ENCODE measurements at regions not wholly inside any gene's neighbourhood (a gene's known extent, or its start where the extent isn't known, plus 50 kb on each side); places are given as distances from the start of the nearest gene placed in this dataset.

- no peak for DNase-seq
Measured at GRCh38 chr16:73663720-73664119, 615.8 kb upstream of the ZFHX3 start.

DNA sequence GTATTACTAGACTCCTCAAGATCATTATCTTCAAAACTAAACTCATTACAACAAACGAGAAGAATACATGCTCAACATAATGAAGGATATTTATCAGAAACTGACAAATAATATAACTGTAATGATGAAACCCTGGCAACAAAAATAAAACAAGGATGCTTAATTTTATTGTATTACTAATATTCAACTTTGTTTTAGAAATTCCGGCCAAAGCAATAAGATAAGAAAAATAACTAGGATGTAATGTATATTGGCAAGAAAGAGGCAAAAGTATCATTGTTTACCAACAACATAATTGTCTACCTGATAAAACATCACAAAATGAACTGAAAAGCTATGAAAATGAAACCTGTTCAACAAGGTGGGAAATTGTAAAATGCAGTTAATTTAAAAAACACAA, 588.3 kb upstream of the ZFHX3 start:
- DNase-seq = no peak

DNA sequence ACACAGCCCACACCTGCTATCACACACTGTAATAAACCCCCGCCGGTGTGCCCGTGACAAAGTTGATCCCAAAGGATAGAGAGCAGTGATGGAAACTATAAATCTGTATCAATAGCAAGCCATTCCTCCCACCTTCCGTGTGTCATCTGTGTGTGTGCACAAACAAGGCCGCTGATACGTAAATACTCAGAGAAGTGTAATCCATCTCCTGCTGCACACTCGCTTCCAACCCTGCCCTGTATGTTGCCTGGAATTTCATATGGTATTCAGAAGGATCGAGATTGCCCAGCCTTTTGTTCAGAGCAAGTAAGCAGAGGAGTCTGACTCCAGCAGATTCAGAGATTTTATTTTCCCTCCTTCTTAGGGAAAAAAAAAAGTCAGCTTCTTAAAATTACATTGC, 581.1 kb upstream of the ZFHX3 start:
- DNase-seq = no peak

GRCh38 chr16:73617738-73618137, 569.8 kb upstream of the ZFHX3 start:
- DNase-seq = no peak

- DNase-seq = no peak
Measured at GRCh38 chr16:73616770-73617169, 568.8 kb upstream of the ZFHX3 start.

- DNase-seq = no peak
Measured at GRCh38 chr16:73616166-73616753, 568.3 kb upstream of the ZFHX3 start.

DNA sequence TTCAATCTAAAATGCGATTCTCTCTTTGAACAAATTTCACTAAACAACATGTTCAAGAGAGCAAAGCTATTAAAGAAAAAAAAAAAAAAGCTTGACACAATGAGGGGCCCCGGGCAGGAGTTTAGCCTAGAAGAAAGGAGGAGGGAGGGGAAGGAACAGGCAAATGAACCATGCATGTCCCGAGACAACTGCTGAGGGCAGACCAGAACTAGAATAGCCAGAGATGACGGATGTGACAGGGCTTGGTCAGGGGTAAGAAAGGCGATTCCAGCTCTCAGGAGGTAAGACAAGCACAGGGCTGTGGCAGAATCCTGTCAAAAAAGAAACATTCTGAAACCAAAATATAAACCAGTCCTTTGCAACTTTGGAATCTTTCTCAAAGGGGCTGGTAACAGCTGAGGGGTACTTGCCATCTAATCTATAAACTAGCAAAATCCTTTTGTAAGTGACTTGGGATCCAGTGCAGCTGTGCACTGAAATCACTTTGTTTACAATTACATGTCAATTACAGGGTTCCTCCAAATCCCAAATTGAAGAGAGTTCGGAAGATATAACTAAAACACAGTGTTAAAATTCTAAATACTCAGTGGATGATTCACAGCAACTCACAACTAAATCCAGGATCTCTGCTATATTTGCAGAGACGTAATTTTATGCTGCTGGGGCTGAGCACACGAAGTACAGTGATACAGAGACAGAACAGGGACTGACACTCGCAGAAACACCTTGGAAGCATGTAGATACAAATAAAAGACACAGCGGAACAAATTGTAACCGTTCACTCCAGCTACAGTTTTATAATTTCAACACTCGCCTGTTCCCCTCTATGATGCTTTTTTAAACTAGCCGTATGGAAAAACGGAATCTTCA, 567.4 kb upstream of the ZFHX3 start:
- no peak for DNase-seq

DNA sequence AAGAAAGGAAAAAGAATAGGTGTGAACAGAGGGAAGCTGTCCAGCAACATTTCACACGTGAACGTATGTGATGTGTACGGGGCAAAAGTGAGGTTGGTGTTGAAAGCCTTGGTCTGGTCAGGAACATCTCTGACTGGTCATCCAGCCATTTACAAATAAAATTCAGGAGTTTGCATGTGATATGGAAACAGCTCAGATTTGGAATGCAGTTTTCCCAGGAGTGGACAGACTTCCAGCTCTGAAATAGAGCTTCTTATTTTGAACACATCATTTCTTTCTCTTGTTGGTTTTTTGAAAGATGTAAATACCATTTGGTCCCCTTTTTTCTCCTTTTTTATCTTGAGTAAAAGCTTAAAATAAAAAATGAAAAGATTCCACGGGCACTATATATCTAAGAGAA, 566.2 kb upstream of the ZFHX3 start:
- no peak for DNase-seq

DNA sequence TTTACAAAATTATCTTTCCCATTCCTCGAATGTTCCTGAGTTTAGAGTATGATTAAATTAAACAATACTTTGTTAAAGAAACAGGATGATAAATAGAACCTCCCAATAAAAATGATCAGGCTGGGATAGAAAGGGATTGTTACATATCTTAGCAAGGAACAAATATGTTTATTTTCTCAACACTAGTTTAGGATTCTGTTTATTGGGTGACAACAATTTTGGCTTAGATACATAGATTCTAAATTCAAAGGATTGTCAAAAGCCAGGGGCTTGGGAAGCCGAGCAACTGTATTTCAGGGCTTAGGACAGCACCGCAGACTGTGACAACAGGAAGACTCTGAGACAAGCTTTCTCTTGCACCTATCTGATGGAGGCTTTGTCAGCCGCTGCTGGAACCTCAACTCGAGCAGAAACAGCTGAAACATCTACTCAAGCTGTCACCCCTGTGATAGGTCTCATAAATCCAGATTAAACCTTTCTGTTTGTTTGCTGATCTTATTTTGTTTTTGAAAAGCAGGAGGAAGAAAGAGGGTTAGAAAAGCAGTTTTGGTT, 562.8 kb upstream of the ZFHX3 start:
- DNase-seq = no peak

- no peak for DNase-seq
Measured at GRCh38 chr16:73610160-73610559, 562.2 kb upstream of the ZFHX3 start.

DNA sequence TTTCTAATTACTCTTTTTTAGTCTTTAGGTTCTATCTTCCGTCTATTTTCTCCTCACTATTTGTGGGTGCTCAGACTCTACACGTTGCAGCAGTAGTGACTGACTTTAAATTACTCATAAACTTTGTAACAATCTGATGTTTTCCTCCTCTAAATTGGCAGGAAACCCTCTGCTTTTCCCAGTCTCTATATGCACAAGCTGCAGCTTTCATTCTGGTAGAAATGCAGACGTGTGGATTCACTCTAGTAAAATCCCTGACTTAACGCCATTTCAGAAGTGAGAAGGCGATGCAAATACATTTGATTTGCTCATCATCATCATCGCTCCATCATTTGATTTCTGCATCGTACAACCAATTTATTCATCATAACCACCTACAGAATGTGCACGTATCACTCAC, 561.0 kb upstream of the ZFHX3 start:
- DNase-seq = no peak

GRCh38 chr16:73605309-73605708, 557.4 kb upstream of the ZFHX3 start:
- DNase-seq = no peak

DNA sequence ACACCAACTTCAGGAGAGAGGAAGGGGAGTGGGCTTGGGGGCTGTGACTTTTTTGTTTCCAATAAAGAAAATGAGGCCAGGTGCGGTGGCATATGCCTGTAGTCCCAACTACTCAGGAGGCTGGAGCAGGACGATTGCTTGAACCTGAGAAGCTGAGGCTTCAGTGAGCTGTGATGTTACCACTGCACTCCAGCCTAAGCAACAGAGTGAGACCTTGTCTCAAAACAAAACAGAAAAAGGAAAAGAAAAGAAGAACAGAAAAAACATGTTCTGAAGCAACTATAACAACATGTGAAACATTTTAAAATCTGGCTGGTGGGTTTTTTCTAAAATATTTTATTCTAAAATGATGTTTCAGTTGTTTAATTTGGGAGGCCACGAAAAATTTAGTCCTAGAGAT, 554.0 kb upstream of the ZFHX3 start:
- no peak for DNase-seq

- no peak for DNase-seq
Measured at GRCh38 chr16:73599870-73600269, 551.9 kb upstream of the ZFHX3 start.

- no peak for DNase-seq
Measured at GRCh38 chr16:73599351-73599750, 551.4 kb upstream of the ZFHX3 start.

DNA sequence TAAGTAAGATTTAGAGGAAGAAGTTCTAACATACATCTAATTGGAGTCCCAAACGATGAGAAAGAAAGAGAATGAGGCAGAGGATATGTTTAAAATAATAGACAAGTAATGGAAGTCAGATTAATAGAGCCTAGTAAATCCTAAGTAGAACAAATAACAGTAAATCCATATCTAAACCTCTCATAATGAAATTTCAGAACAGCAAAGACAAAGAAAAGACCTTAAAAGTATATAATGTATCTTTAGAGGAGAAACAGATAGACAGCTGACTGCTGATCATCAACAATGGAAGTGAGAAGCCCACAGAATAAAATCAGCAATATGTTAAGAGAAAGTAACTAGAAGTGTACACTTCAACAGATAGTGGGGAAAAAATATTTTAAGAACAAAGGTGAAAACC, 536.2 kb upstream of the ZFHX3 start:
- DNase-seq = no peak

GRCh38 chr16:73572135-73572828, 524.4 kb upstream of the ZFHX3 start:
- DNase-seq = peak; percentile 2

DNA sequence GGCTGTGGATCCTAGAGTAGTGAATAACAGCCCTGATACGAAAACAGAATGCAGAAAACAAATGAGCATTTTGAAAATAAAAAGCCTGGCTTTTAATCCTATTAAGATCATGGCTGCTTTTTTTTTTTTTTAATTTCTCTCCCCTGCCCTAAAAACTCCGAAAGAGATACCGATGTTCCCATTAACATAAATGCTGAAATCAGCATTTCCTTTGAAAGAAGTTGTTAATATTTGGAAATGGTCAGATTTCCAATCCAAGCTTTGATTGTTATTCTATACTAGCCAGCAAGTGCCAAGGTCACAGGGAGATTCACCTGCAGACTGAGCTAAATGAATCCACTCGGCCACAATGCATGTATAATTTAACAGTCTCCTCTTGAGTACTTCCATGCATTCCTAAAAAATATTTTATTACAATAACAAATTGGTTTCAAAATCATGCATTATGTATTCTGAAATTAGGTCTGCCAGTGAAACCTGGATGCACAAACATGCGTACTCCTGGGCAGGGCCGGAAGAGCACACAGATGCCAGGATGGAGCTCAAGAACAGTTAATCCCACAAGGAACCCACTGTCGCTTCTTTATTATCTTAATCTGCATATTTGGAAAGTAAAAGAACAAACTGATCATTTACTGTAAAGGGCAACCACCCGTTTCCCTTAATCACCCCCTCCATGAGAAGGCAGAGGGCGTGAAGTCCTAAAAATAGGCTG, 521.5 kb upstream of the ZFHX3 start:
- DNase-seq = no peak

- no peak for DNase-seq
Measured at GRCh38 chr16:73568769-73569168, 520.8 kb upstream of the ZFHX3 start.

- DNase-seq = no peak
Measured at GRCh38 chr16:73565925-73566324, 518.0 kb upstream of the ZFHX3 start.

GRCh38 chr16:73565263-73565662, 517.3 kb upstream of the ZFHX3 start:
- DNase-seq = peak; percentile 12

GRCh38 chr16:73563709-73564108, 515.8 kb upstream of the ZFHX3 start:
- no peak for DNase-seq

- DNase-seq = no peak
Measured at GRCh38 chr16:73560497-73560896, 512.6 kb upstream of the ZFHX3 start.

Measured in hematopoietic multipotent progenitor cell treated with erythropoietin and hydrocortisone succinate and interleukin-3 and kit ligand, for 6 days (in vitro differentiated cells).